T-helper 2 cell treated with Interferon-gamma antibody and Interleukin-4, amounts not matched to agents 100 ng/mL and 5 ng/mL, for 36 hours (primary cell): ENCODE measurements at regions not wholly inside any gene's neighbourhood (a gene's known extent, or its start where the extent isn't known, plus 50 kb on each side); places are given as distances from the start of the nearest gene placed in this dataset.
"Not testable (repeated sequence)": the region's sequence is repeated elsewhere in the genome, so short reads cannot be mapped to it uniquely, and the experiment has no call there.

Source experiments
- intact Hi-C: fragments of 100-400 bp; cut with micrococcal nuclease; formaldehyde crosslinking; loops from one replicate; pipeline ENCODE4 v1.15.1; 2023

DNA sequence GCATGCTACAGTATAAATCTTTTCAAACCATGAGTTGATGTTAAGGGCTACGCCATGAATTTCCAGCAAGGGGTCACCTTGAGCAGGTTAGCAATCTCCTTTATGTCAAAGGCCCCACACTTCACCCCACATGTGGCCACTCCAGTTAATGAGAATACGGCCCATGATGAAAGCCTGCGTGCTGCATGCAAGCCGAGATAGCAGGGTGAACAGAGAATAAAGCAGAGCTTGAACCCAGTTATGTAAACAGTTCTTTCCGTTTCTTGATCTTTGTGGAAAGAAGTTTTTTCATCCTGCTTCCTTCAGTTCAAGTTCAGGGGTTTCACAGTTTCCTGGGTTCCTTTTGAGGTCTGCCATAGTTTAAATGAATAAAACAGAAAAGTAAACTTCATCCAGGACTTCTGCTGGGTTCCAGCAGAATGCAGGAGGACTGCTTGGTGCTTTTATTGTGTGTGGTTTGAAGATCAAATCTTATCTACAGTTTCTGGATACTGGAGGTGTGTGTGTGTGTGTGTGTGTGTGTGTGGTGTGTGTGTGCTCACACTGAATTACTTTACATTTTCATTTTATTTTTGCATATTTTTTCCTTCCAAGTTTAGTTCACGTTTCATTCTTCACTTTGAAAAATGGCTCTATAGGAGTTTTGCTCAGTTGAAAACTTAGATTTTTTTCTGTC lies 87.1 kb downstream of the HMHB1 start:
- intact Hi-C loops, result loop anchor here (5.0 to 10.0 kb wide), 2 partner anchors 296 to 497 kb away; partner anchors contain the start of gene NR3C1

DNA sequence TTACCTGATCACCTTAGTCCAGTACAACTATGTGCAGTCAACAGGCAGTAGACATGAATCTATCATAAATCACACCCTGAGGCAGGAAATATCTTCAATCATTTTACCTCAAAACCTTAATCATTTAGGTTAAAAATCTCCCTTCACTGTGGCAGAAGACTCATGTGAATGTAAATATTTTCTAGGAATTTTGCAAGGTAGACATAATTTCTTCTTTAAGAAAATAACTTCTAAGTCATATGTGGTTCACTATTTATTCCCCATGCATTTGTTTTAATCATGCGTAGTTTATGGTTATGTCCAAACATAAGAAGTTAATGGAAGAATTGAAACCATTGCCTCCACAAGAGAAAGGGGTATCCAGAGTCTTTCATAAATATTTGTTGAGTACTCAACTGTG lies 97.0 kb downstream of the HMHB1 start:
- intact Hi-C loops, result no loop called here

DNA sequence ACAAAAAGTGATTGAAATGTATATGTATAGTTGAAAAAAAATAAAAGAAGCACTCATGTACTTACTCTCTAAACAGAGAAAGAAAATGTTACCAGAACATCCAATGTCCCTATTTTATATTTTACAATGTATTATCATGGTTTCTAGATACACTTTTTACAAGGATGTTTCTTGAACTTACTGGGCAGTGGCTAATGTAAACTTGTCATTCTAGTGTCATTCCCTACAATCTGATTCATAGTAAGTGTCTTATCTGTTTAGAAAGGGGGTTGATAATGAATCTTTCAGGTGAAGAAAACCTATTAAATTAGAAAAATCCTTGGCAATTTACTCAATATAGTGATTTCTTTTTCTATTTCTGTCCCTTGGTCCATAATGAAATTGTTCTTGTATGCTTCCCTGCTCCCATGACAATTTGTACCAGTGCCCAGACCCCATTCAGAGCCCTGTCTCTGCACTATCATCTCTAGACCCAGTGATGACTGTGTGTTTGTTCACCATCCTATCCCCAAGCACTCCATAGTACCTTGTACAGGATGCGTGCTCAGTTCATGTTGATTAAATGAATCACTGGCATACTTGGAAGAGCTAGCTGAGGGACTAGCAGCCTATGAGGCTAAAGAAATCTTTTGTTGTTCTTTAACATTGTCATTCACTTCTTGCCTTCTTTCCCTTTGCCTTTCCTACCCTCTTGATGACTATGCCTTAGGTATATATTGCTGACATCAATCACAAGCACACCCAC lies 101.2 kb downstream of the HMHB1 start:
- intact Hi-C loops, result no loop called here

DNA sequence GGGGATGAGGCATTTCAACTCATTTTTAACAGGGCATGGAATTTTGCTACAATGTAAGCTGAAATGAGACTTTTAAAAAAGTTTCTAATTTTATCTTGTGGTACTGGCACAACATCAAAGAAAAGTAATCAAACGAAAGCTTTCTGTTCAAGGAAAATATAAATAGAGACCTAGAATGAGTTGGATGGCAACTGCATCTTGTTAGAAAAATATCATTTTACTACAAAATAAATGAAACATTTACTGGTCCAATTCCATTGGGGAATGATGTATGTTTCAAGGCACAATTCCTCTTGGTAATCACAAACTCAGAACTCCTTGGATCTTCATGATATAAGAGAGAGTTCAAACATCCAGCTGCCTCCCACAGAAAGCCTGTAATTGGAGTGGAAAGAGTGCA lies 102.8 kb downstream of the HMHB1 start:
- intact Hi-C loops, result no loop called here

DNA sequence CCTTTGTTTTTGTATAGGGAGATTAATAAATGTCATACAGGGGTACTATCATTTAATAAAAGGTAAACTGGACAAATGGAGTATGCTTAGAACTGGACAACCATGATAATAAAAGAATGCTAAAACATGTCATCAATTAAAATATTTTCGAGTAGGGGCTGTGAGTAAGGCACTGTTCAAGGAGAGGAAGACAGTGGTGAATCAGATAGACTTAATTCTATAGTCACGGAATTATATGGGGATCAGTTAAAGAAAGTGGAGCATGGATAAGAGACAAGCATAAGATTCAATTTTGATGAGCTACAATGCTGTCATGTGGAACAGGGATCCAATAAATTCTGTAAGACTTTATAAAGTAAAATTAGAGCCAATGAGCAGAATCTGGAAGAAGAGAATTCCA lies 104.5 kb downstream of the HMHB1 start:
- intact Hi-C loops, result no loop called here

DNA sequence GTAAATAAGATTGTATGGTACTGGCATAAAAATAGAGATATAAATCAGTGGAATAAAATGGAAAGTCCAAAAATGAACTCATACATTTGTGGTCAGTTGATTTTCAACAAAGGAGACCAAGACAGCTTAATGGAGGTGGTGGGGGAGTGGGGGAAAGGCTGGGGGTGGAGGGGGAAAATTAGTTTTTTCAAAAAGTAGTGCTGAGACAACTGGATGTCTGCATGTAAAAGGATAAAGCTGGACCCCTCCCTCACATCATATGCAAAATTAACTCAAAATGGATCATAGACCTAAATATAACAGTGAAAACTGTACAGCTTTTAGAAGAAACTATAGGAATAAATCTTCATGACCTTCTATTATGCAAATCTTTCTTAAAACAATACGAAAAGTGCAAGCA lies 107.0 kb downstream of the HMHB1 start:
- intact Hi-C loops, result no loop called here

DNA sequence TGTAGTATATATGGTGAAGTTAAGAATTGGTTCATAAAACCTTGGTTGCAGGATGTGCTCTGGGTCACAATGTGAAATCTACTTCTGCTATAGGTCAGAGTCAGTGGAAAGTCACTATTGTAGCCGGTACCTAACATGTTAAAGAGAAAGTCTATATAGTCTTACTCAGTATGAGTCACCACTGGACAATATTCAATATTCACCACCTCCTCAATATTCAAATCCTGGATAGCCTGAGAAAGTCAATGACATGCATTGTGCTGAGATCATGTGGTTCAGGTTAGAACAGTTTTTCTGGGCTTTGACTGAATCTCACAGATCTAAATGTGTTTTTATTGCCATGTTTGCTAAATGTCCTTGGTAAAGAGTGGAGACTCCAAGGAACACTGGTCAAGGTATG lies 108.8 kb downstream of the HMHB1 start:
- intact Hi-C loops, result no loop called here

DNA sequence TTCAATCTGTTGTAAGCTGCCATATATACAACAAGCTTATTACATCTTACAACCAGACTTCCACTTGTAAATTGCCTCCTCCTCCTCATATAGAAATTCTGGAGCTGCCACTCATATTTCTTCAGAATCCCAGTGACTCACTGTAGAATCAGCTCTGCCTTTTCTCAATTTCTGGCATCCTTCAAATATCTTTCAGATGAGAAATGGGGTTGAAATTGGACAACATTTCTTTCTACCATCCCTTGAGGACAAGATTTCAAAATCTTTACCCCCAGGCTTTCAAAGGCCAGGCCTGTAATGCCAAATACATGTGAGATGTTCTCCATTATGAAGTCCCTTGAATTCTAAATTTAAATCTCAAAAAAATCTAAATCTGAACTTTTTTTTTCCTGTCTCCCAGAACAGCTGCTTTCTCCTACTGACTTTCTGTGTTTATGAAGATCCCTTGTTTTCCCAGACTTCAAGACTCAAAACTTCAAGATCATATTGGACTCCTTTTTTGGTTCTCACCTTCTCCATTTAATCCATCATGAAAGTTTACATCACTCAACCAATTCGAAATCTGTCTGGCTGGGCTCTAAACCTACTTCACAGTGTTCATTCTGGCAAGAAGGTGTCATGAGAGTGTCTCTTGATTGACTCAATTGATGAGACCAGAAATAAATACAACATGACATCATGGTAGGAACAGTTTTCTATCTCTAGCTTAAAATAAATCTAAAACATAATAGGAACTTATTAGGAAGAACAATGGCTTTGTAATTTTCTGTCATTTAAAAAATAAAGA lies 109.8 kb downstream of the HMHB1 start:
- intact Hi-C loops, result no loop called here

DNA sequence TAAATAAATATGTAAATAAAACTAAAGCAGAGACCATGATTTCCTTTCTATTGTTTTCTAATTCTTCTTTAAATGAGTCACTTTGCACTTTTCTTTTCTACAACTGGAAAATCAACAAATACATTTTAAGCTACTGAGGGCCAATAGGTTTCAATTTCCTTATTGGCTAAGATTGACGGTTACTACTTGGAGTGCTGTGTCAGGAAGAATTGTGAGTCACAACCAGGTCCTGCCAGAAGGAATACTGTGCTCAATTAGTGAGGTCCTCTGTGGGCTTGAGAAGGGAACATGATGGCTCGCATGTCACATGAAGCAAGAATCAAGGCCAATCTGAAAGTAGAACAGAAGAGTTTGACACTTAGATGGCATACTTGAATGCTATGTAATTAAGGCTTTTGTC lies 110.8 kb downstream of the HMHB1 start:
- intact Hi-C loops, result no loop called here

DNA sequence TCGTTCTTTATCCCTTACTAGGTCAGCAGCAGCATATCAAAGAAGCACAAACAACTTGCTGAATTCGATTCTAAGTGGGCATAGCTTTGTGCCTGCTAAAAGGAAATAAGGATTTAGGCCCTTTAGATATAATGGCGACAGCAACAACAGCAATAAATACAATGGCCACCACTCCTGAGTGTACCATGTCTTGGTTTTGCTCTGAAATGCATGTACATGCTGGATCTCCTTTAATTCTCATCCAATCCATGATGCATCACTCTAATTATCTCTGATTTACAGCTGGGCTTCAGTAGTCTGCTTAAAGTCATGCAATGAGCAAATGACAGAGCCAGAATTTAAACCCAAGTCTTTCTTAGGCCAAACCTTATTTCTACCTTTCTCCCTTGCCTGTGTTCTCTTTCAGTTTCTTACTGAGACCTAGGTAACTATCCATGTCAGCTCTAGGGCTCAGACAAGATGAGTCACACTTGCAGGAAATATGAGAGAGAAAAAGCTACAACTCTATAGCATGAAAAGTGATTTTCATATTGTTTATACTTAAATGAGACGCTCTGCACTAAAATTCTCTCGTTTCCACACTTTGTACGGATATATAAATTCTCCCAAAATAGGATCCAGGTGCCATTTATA lies 111.8 kb downstream of the HMHB1 start:
- intact Hi-C loops, result no loop called here

DNA sequence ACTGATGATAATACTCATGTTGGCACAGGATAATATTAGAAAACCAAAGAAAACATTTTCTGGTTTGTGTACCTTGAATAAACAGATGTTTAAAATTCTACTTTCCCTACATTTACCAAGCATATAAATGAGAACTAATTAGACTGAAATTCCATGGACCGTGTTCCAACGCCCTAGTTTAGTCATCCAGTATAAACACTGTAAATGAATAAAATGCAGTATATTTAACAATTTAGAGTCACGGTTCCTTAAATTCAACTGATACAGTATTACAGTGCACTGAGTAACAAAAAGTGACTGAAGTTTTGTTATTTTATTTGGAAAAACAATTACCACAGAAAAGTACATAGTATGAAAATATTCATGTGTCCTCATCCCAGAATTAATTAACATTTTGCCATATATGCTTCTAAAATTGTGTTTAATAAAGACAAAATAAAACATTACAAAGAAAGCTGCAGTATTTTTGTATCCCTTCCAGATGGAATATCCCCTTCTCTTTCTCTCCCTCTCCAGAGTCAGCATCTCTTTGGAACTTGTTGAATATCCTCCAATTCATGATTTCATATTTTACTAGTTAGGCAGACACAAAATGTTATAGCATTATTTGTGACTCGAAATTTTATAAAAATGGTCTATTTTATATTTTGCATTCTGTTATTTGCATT lies 112.5 kb downstream of the HMHB1 start:
- intact Hi-C loops, result no loop called here

DNA sequence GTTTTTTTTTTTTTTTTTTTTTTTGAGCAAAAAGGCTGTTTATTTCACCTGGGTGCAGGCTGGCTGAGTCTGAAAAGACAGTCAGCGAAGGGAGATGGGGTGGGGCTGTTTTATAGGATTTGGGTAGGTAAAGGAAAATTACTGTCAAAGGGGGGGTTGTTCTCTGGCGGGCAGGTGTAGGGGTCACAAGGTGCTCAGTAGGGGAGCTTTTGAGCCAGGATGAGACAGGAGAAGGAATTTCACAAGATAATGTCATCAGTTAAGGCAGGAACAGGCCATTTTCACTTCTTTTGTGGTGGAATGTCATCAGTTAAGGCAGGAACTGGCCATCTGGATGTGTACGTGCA lies 113.0 kb downstream of the HMHB1 start:
- intact Hi-C loops, result not testable (repeated sequence)

DNA sequence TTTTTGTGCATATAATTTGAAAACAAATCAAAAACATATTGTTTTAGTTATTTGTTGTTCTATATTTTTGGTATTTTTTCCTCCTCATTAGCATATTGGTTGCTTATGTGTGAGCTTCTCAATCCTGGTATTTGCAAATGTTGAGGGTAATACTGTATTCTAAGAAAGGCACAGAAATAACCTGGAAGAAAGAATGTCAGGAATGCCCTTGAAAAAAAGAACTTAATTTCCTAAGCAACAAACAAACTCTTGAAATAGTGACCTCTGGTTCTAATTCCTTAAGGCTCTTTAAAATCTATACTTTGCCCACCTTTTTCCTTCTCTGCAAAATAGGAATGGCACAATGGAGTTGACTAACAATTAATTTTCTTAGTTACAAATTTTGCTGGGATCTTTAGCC lies 117.5 kb downstream of the HMHB1 start:
- intact Hi-C loops, result no loop called here

DNA sequence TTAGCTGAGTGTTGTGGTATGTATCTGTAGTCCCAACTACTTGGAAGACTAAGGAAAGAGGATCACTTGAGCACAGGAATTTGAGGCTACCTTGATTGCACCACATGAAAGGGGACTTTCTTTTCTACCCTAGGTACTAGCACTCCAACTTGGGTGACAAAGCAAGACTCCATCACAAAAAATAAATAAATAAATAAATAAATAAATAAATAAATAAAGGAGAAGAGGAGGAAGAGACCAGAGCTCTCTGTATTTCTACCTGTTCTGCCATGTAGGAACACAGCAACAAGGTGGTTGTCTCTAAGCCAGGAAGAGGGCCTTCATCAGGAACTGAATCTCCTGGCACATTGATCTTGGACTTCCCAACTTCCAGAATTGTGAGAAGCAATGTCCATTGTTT lies 118.6 kb downstream of the HMHB1 start:
- intact Hi-C loops, result no loop called here

DNA sequence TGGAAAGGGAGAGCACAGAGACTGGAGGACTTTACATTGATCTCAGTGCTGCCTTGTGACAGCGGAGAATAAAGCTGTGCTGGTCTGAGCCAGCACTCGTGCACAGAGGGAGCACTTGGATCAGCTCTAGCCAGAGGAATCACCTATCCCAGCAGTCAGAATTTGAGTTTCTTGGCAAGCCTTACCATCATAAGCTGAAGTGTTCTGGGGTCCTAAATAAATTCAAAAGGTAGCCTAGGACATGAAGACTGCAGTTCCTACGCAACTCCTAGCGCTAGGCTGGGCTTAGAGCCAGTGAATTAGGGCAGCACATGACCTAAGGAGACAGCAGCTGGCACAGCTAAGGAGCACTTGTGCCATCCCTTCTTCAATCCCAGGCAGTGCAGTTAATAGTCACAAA lies 119.5 kb downstream of the HMHB1 start:
- intact Hi-C loops, result no loop called here

DNA sequence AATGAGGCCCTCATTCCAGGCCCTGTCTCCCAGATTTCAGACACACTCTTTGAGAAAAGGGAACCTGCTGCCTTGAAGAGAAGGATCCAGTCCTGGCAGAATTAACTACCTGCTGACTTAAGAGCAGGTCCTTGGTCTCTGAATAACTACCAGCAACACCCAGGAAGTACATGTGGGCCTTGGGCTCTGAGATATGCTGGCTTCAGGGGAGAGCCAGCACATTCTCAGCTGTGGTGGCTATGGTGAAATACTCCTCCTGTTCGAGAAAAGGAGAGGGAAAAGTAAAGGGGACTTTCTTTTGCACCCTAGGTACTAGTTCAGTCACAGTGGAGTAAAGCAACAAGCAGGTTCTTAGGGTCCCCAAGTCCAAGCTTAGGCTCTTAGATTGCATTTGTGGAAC lies 120.0 kb downstream of the HMHB1 start:
- intact Hi-C loops, result no loop called here

DNA sequence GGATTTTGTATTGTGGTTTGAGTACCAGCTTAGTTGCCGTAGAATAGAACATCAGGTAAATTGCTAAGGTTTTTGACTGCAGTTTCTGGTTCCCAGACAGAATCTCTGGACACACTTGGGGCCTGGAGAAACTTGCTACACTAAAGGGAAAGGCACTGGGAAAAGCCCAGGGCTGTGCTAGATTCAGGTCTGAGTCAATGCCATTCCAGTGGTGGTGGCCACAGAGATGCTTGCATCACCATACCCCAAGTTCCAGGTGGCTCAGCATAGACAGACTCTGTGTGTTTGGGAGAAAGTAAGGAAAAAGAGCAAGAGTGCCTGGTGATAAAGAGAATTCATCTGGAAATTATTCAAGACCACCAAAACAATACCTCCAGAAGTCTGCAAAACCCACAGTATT lies 120.6 kb downstream of the HMHB1 start:
- intact Hi-C loops, result no loop called here

DNA sequence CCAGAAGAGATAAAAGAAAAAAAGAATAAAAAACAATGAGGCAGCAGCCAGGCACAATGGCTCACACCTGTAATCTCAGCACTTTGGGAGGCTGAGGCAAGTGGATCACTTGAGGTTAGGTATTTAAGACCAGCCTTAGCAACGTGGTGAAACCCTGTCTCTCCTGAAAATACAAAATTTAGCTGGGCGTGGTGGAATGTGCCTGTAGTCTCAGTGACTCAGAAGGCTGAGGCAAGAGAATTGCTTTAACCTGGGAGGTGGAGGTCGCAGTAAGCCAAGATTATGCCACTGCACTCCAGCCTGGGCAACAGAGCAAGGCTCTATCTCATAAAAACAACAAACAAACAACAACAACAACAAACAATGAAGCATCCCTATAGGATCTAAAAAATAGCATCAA lies 121.5 kb downstream of the HMHB1 start:
- intact Hi-C loops, result no loop called here

DNA sequence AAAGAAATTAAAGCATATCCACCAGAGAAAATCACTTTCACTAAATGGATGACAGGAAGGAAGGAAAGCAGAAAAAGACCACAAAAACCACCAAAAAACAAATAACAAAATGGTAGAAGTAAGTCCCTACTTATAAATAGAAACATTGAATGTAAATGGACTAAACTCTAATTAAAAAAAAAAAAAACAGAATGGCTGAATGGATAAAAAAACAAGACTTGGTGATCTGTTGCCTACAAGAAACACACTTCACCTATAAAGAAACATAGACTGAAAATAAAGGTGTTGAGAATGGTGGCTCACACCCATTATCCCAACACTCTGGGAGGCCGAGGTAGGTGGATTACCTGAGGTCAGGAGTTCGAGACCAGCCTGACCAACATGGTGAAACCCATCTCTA lies 122.9 kb downstream of the HMHB1 start:
- intact Hi-C loops, result no loop called here

DNA sequence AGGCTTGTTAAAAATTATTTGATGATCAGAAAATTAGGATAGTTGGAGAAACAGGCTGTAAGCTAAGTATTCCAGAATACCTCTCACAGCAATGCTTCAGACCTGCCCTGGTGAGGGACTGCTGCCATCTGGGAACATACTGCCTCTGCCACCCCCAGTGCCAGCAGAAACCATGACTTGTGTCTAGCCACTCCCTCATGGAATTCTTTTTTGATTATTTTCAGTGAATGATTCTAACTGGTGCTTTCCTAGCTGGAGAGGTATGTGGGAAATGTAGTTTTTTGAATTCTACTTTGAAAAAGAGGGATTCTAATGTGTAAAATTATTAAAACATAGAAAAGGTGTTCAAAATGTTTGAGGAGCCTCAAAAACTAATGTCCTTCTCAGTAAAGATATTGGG lies 126.3 kb downstream of the HMHB1 start:
- intact Hi-C loops, result no loop called here

DNA sequence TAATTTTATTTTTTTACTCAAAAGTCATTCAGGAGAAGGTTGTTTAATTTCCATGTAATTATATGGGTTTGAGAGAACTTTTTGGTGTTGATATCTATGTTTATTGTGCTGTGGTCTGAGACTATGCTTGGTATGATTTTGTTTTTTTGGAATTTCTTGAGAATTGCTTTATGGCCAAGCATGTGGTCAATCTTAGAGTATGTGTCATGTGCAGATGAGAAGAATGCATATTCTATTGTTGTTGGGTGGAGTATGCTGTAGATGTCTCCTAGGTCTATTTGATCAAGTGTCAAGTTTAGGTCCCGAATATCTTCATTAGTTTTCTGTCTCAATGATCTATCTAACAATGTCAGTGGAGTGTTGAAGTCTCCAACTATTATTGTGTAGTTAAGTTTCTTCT lies 134.9 kb downstream of the HMHB1 start:
- intact Hi-C loops, result no loop called here

DNA sequence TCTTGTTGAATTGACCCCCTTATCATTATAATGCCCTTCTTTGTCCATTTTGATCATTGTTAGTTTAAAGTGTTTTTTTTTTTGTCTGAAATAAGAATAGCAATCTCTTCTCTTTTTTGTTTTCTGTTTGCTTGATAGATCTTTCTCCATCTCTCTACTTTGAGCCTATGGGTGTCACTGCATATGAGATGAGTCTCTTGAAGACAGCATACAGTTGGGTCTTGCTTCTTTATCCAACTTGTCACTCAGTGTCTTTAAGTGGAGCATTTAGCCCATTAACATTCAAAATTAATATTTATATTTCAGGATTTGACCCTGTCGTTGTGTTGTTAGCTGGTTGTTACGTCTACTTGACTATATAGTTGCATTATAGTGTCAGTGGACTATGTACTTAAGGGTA lies 135.4 kb downstream of the HMHB1 start:
- intact Hi-C loops, result no loop called here
